ENCODE measurements at regions not wholly inside any gene's neighbourhood (a gene's known extent, or its start where the extent isn't known, plus 50 kb on each side); places are given as distances from the start of the nearest gene placed in this dataset.

GRCh38 chr3:25863416-25863959 is 73.6 kb downstream of the OXSM start:
- Histone ChIP-seq H3K36me3 (ENCODE audit: insufficient read depth, low read length) (no peaks in the 10 kb centered on the region), H3K9me3 (ENCODE audit: low read length) (no peaks in the 10 kb centered on the region), H3K79me2 (replicated peaks; ENCODE audit: insufficient read depth, low read length) (no peaks in the 10 kb centered on the region), H4K20me1 (ENCODE audit: insufficient read depth) (no peaks in the 10 kb centered on the region), H3K9me2 (ENCODE audit: insufficient read depth, low read length) (no peaks in the 10 kb centered on the region), H3K9ac (ENCODE audit: low read length) (no peak overlapping the region), H3F3A (ENCODE audit: insufficient read depth, low read length, poor library complexity, severe bottlenecking) (no peaks in the 10 kb centered on the region), H2AFZ (ENCODE audit: low read depth, low read length) (no peak overlapping the region), H3K27ac (ENCODE audit: low read length) (no peak overlapping the region), H3K4me2 (ENCODE audit: low read length) (no peak overlapping the region), H3K27me3 (ENCODE audit: insufficient read depth, low read depth, low read length) (no peaks in the 10 kb centered on the region), H3K4me3 (ENCODE audit: low read length) (no peak overlapping the region)
- peak; percentile 14 for TF ChIP-seq CTCF (IDR thresholded peaks at IDR 0.05; ENCODE audit: poor library complexity, severe bottlenecking)
- no peak for TF ChIP-seq POLR2AphosphoS5 (IDR thresholded peaks at IDR 0.05)

GRCh38 chr3:25870452-25870851 is 80.6 kb downstream of the OXSM start:
- H3K9ac ChIP-seq (ENCODE audit: low read length), result no peak overlapping the region
- no peaks in the 10 kb centered on the region for H3F3A ChIP-seq (ENCODE audit: insufficient read depth, low read length, poor library complexity, severe bottlenecking)
- TF ChIP-seq POLR2AphosphoS5 (IDR thresholded peaks at IDR 0.05), result no peak
- no peak for TF ChIP-seq CTCF (IDR thresholded peaks at IDR 0.05; ENCODE audit: poor library complexity, severe bottlenecking)
- TF ChIP-seq EP300 (conservative IDR thresholded peaks at IDR 0.05; ENCODE audit: poor library complexity, severe bottlenecking), result no peak
- TF ChIP-seq SMC3 (conservative IDR thresholded peaks at IDR 0.05; ENCODE audit: poor library complexity), result no peak
- TF ChIP-seq TAF1 (IDR thresholded peaks at IDR 0.05; ENCODE audit: low read depth), result no peak
- TF ChIP-seq EZH2 (IDR thresholded peaks at IDR 0.05; ENCODE audit: borderline replicate concordance, insufficient read depth, low read length, poor library complexity, severe bottlenecking), result no peak
- TF ChIP-seq RAD21 (conservative IDR thresholded peaks at IDR 0.05), result no peak
- TF ChIP-seq MXI1 (conservative IDR thresholded peaks at IDR 0.05; ENCODE audit: poor library complexity, severe bottlenecking), result no peak
- TF ChIP-seq, protein P1, sequence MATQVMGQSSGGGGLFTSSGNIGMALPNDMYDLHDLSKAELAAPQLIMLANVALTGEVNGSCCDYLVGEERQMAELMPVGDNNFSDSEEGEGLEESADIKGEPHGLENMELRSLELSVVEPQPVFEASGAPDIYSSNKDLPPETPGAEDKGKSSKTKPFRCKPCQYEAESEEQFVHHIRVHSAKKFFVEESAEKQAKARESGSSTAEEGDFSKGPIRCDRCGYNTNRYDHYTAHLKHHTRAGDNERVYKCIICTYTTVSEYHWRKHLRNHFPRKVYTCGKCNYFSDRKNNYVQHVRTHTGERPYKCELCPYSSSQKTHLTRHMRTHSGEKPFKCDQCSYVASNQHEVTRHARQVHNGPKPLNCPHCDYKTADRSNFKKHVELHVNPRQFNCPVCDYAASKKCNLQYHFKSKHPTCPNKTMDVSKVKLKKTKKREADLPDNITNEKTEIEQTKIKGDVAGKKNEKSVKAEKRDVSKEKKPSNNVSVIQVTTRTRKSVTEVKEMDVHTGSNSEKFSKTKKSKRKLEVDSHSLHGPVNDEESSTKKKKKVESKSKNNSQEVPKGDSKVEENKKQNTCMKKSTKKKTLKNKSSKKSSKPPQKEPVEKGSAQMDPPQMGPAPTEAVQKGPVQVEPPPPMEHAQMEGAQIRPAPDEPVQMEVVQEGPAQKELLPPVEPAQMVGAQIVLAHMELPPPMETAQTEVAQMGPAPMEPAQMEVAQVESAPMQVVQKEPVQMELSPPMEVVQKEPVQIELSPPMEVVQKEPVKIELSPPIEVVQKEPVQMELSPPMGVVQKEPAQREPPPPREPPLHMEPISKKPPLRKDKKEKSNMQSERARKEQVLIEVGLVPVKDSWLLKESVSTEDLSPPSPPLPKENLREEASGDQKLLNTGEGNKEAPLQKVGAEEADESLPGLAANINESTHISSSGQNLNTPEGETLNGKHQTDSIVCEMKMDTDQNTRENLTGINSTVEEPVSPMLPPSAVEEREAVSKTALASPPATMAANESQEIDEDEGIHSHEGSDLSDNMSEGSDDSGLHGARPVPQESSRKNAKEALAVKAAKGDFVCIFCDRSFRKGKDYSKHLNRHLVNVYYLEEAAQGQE (IDR thresholded peaks at IDR 0.05; ENCODE audit: borderline replicate concordance), result no peak
- no peaks in the 10 kb centered on the region for H3K9me3 ChIP-seq (ENCODE audit: low read length)
- H2AFZ ChIP-seq (ENCODE audit: low read depth, low read length), result no peak overlapping the region
- no peaks in the 10 kb centered on the region for H4K20me1 ChIP-seq (ENCODE audit: insufficient read depth)
- H3K27ac ChIP-seq (ENCODE audit: low read length), result no peak overlapping the region
- no peaks in the 10 kb centered on the region for H3K79me2 ChIP-seq (replicated peaks; ENCODE audit: insufficient read depth, low read length)
- no peak overlapping the region for H3K4me2 ChIP-seq (ENCODE audit: low read length)
- no peak overlapping the region for H3K4me3 ChIP-seq (ENCODE audit: low read length)
- no peaks in the 10 kb centered on the region for H3K27me3 ChIP-seq (ENCODE audit: insufficient read depth, low read depth, low read length)
- H3K36me3 ChIP-seq (ENCODE audit: insufficient read depth, low read length), result no peaks in the 10 kb centered on the region
- no peaks in the 10 kb centered on the region for H3K9me2 ChIP-seq (ENCODE audit: insufficient read depth, low read length)

Data from neural cell (in vitro differentiated cells).